ENCODE measurements at regions not wholly inside any gene's neighbourhood (a gene's known extent, or its start where the extent isn't known, plus 50 kb on each side); places are given as distances from the start of the nearest gene placed in this dataset.

DNA sequence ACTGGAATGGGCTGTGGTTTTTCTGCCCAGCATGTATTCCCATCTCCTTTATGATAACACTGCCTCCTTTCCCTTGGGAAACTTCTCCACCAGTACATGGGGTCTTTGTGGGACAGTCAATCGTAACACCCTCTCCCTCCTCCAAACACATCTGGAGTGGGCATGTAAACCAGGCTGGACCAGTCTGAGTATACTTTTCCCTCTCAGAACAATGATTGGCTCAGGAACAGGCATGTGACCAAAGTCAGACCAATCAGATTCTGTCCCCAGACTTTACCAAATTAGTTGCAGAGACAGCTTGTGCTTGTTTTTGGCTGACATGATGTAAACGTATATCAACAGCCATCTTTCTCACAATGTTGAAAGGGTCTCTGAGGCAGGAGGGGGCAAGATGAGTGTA, 97.1 kb upstream of the CRBN start:
- no peak for TF ChIP-seq POLR2A (IDR thresholded peaks at IDR 0.05; ENCODE audit: low read depth, low read length)
- no peak for DNase-seq (ENCODE audit: insufficient read length, low spot score)
- no peak for FAIRE-seq

DNA sequence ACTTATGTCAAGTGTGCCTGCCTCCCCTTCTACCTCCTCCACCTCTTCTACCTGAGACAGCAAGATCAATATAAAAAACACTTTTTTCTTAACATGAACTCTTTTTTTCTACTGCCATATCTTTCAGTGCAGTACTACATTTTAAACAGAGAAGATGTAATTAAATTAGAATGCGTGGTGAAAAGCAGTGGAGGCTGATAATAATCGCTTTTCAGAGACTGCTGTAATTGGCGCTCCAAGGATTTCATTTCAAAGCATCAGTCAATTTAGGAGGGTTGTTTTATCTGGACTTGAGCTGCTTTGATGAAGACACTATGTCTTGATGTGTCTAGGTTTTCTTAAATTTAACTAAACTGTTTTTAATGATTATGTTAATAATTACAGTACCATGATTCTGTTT, 85.3 kb upstream of the CRBN start:
- FAIRE-seq = no peak
- TF ChIP-seq POLR2A (IDR thresholded peaks at IDR 0.05; ENCODE audit: low read depth, low read length) = no peak
- no peak for DNase-seq (ENCODE audit: insufficient read length, low spot score)

DNA sequence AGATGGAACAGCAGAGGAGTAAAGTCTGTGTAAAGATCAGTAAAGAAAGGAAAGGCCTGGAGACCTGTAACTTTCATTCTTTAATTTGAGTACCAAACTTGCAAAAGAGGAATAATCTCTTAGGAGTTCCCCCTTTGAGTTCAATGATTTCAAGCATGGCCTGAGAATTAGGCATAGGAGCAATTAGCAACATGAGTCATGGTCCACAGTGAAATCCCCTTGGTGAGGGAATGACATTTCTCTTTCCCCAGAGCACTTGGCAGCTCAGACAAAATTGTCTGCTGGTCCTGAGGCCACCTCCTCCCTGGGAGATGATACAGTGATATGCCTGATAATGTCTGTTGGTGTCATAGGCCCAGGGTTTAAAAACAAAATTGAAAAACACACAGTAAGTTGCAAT, 81.4 kb upstream of the CRBN start:
- no peak for FAIRE-seq

DNA sequence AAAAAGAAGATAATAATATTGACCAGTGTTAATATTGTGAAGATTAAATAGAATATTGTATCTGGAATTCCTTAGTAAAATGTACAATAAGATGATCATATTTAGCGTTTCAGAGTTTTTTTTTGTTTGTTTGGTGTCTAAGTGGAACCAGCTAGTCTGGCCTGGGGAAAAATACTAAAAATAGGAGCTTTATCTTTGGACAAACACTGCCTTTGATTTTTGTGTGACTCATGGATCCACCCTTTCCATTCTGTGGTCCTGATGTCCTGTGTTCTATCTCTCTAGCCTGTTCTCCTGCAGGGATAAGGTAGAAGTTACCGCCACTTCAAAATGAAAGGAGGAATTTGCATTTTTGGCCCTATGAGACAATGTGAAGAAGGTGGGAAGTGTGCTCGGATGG, 79.7 kb upstream of the CRBN start:
- FAIRE-seq = no peak

More for the DNA sequence above, 81.4 kb upstream of the CRBN start:
- no peak for TF ChIP-seq POLR2A (IDR thresholded peaks at IDR 0.05; ENCODE audit: low read depth, low read length)
- DNase-seq (ENCODE audit: insufficient read length, low spot score) = no peak

DNA sequence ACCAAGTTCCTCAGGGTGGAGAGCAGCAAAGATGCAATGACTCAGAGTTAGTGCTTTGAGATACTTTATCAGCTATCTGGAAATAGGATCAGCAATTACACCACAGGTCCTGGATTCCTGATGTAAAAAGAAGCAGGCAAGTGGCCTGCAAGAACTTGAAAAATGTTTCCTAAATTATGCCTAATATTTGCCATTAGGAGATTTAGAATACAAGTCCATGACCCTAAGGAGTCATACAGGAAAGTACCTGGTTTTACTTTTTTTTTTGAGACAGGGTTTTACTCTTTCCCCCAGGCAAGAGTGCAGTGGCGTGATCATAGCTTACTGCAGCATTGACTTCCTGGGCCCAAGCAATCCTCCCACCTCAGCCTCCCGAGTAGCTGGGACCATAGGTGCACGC, 78.8 kb upstream of the CRBN start:
- DNase-seq (ENCODE audit: insufficient read length, low spot score) (no peak), FAIRE-seq (no peak)
- TF ChIP-seq POLR2A (IDR thresholded peaks at IDR 0.05; ENCODE audit: low read depth, low read length) = no peak

More for the DNA sequence above, 79.7 kb upstream of the CRBN start:
- no peak for TF ChIP-seq POLR2A (IDR thresholded peaks at IDR 0.05; ENCODE audit: low read depth, low read length)
- DNase-seq (ENCODE audit: insufficient read length, low spot score) = no peak

DNA sequence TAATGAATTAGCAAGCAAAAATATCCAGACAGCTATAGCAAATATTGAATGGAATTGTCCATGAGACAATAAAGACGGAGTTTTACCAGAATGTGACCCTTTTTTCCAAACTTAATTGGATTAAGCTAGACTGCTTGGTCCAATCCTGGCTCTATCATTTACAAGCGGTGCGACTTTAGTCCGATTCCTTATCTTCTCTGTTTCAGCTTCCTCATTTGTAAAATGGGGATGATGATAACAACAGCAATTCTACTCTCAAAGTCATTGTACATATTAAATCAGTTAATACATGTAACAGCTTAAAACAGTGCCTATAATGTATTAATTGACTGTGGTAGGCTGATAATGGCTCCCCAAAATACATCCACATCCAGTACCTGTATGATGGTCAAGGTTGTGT, 62.1 kb upstream of the CRBN start:
- FAIRE-seq = no peak
- DNase-seq (ENCODE audit: insufficient read length, low spot score) = no peak
- TF ChIP-seq POLR2A (IDR thresholded peaks at IDR 0.05; ENCODE audit: low read depth, low read length) = no peak

DNA sequence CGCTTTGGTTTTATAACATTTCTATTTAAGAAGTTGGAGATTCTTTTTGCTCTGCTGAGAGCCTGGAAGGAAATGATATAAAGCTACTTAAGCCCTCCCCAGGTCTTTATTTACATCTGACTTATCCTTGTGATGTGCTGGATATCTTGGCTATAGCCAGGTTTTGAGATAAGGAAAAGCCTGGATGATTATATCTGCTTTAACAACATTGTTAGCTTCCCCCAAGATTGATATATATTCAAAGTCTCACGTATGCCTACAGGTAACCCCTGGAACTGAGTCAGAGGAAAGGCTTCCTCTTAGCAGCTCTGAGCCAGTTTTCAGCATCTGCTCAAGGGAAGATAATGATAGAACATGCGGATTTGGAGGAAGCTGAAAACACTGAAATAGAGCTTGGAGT, 61.5 kb upstream of the CRBN start:
- DNase-seq (ENCODE audit: insufficient read length, low spot score) (no peak), FAIRE-seq (no peak)

DNA sequence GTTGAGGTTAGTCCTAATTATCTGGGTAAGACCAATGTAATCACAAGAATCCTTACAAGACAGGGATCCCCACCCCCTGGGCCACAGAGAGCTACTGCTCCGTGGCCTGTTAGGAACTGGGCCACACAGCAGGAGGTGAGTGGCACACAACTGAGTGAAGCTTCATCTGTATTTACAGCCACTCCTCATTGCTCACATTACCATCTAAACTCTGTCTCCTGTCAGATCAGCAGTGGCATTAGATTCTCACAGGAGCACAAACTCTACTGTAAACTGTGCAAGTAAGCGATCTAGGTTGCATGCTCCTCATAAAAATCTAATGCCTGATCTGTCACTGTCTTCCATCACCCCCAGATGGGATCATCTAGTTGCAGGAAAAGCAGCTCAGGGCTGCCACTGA, 58.5 kb upstream of the CRBN start:
- FAIRE-seq = no peak
- no peak for TF ChIP-seq POLR2A (IDR thresholded peaks at IDR 0.05; ENCODE audit: low read depth, low read length)

More for the DNA sequence above, 61.5 kb upstream of the CRBN start:
- TF ChIP-seq POLR2A (IDR thresholded peaks at IDR 0.05; ENCODE audit: low read depth, low read length) = no peak

DNA sequence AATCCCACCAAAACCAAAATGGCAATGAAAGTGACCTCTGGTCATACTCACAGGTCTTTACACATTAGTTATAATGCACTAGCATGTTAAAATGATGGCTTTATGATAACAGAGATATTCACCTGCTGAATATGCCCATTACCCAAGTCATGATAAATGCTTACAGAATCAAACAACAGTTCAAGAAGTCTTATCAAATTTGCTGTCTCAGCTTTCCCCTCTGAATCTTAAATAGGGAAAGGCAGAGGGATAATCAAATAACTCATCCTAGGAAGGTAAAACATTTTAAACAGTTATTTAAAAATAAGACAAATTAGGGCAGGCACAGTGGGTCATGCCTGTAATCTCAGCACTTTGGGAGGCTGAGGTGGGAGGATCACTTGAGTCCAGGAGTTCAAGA, 52.8 kb upstream of the CRBN start:
- TF ChIP-seq POLR2A (IDR thresholded peaks at IDR 0.05; ENCODE audit: low read depth, low read length) = no peak
- FAIRE-seq (no peak), DNase-seq (ENCODE audit: insufficient read length, low spot score) (no peak)

More for the DNA sequence above, 58.5 kb upstream of the CRBN start:
- DNase-seq (ENCODE audit: insufficient read length, low spot score) = no peak

Data from H54 (cell line).